Stimulated activated CD8-positive, alpha-beta memory T cell treated with anti-CD3 and anti-CD28 coated beads, Interleukin-15, amount 100 ng/mL, for 4 hours (primary cell): ENCODE measurements at regions not wholly inside any gene's neighbourhood (a gene's known extent, or its start where the extent isn't known, plus 50 kb on each side); places are given as distances from the start of the nearest gene placed in this dataset.
"Not testable (repeated sequence)": the region's sequence is repeated elsewhere in the genome, so short reads cannot be mapped to it uniquely, and the experiment has no call there.

Experiments used
- DNase-seq, 2 donors: peaks; one replicate each; pipeline ENCODE4 v3.0.0-alpha.2; 2020; ENCODE audit warnings: low read depth in 2 of 2

- DNase-seq, result no peak
Measured at GRCh38 chr7:25665903-25666670, 437.8 kb upstream of the NPVF start.

- DNase-seq, result no peak
Measured at GRCh38 chr7:25666671-25667060, 438.4 kb upstream of the NPVF start.

- no peak for DNase-seq
Measured at GRCh38 chr7:25669281-25669781, 441.0 kb upstream of the NPVF start.

- no peak for DNase-seq
Measured at GRCh38 chr7:25669961-25670841, 441.9 kb upstream of the NPVF start.

- DNase-seq, result no peak
Measured at GRCh38 chr7:25671111-25671510, 442.8 kb upstream of the NPVF start.

- no peak for DNase-seq
Measured at GRCh38 chr7:25672496-25672895, 444.2 kb upstream of the NPVF start.

GRCh38 chr7:25675789-25676474 is 447.6 kb upstream of the NPVF start:
- DNase-seq, result no peak

- no peak for DNase-seq
Measured at GRCh38 chr7:25677595-25677994, 449.3 kb upstream of the NPVF start.

GRCh38 chr7:25678215-25678614 is 449.9 kb upstream of the NPVF start:
- DNase-seq, result no peak

GRCh38 chr7:25680636-25681035 is 452.4 kb upstream of the NPVF start:
- DNase-seq, result no peak

GRCh38 chr7:25684360-25684759 is 456.1 kb upstream of the NPVF start:
- DNase-seq, result no peak

- no peak for DNase-seq
Measured at GRCh38 chr7:25686493-25686892, 458.2 kb upstream of the NPVF start.

- no peak for DNase-seq
Measured at GRCh38 chr7:25694211-25694610, 457.8 kb upstream of the NFE2L3 start.

- DNase-seq, result no peak
Measured at GRCh38 chr7:25694699-25695098, 457.3 kb upstream of the NFE2L3 start.

- DNase-seq, result no peak
Measured at GRCh38 chr7:25696571-25696970, 455.4 kb upstream of the NFE2L3 start.

GRCh38 chr7:25698451-25699113 is 453.4 kb upstream of the NFE2L3 start:
- DNase-seq, result no peak

- not testable (repeated sequence) for DNase-seq
Measured at GRCh38 chr7:25700141-25700540, 451.9 kb upstream of the NFE2L3 start.

GRCh38 chr7:25704413-25704812 is 447.6 kb upstream of the NFE2L3 start:
- no peak for DNase-seq

GRCh38 chr7:25706764-25707163 is 445.2 kb upstream of the NFE2L3 start:
- DNase-seq, result no peak

GRCh38 chr7:25707768-25708620 is 444.0 kb upstream of the NFE2L3 start:
- no peak for DNase-seq

- DNase-seq, result no peak
Measured at GRCh38 chr7:25710959-25711358, 441.0 kb upstream of the NFE2L3 start.
